Middle frontal gyrus (tissue), 1 donor: ENCODE measurements at regions not wholly inside any gene's neighbourhood (a gene's known extent, or its start where the extent isn't known, plus 50 kb on each side); places are given as distances from the start of the nearest gene placed in this dataset.

ENCODE experiments used
- DNase-seq: peaks from one replicate; pipeline ENCODE4 v3.0.0-alpha.2; 2015; ENCODE audit warnings: low spot score; ENCODE audit errors: extremely low spot score

DNA sequence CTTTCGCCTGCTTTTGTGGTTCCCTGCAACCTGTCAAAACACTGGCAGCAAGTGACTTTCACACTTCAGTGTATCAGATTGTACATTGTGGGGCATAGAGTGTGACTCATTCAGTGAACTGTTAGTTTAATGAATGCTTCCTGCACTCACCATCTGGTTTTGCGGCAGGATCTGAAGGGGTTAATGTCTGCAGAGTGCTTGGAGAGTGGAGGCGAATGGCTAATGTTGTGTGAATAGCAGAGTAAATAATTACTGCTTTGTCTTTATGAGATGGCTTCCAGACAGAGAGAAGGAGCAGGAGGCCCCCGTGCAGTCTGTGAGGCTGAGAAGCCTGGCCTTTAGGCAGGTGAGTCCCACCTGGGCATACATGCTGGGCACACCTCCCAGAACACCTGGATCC lies 454.3 kb upstream of the KIRREL3 start:
- no peak for DNase-seq

DNA sequence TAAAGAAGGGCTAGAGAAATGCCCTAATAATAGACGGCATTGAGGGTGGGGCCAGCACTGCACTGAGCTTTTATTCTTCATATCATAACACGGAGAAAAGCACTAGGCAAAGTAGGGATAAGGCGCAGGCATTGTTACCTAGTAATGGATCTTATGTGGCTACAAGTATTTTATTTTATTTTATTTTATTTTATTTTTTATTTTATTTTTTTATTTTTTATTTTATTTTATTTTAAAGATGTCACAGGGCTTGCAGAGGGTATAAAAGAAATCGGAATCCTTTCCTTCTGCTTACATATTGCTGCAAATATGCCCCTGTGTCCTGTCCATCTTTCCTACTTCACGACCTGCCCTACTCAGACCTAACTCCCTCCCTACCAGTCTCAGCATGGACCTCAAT lies 452.0 kb upstream of the KIRREL3 start:
- DNase-seq: no peak

DNA sequence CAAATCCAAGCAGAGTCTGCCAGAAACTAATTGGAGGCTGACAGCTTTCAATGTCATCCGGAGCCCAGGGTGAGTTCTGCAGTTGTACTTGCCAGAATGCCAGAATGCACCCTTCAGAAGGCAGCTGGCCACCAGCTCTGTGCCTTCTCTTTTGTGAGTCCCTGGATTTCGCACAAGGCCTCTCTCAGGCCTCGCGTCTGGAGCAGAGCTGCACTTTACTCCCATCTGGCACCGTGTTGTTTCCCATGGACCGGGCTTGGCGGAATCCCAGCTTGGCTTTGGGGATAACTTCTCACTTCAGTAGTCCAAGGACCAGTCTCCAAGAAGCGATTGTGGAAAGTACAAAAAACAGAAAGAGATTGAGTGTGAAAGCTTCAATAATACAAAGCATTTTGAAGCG lies 451.3 kb upstream of the KIRREL3 start:
- peak; percentile 11 for DNase-seq

DNA sequence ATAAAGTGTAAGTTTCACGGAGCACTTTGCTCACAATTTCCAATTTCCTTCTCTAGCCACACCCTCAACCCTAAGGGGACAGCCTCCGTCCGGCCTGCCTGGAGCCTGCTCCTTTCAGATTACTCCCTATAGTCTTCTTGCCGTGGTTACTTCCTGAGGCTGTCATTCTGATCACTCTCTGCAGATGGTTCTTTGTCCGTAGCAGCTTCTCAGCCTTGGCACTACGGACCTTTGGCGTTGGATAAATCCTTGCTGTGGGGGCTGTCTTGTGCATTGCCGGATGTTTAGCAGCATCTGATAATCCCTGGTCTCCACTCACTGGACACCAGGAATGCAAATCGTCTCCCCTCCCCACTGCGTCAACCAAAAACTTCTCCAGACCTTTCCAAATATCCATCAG lies 447.5 kb upstream of the KIRREL3 start:
- DNase-seq: no peak

DNA sequence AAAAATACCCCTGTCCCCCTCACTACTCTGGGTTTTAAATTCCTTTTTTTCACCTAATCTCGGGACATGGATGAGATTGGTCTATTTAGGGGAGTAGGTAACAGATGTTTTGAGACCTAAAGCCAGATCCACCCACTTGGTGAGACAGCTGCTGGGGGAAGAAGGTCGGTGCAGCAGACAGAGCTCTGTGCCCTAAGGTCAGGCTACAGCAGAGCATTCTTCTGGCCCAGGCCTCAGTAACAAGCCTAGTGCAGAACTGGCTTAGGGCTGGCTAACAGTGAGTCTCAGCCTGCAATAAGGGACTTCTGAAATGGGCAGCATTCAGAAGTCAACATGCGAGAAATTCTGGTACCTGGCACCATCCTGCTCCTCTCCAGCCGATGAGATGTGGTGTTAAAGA lies 444.9 kb upstream of the KIRREL3 start:
- DNase-seq: no peak

DNA sequence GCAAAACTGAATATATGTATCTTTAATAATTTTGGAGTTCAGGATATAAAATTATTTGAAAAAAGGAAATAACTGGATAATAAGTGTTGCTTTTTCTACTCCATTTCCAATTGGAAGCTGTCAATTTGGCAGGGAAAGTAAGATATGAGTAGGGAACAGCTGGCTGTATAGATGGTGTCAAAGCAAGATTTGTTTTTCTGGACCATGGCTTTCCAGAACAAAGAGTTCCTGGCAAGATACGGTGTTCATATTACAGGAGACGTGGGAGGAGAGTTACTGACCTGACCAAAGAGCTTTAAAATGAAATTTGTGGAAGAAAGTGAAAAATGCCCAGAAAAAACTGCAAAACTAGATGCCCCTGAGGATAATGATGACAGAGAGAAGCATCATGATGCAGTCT lies 442.7 kb upstream of the KIRREL3 start:
- DNase-seq: no peak

DNA sequence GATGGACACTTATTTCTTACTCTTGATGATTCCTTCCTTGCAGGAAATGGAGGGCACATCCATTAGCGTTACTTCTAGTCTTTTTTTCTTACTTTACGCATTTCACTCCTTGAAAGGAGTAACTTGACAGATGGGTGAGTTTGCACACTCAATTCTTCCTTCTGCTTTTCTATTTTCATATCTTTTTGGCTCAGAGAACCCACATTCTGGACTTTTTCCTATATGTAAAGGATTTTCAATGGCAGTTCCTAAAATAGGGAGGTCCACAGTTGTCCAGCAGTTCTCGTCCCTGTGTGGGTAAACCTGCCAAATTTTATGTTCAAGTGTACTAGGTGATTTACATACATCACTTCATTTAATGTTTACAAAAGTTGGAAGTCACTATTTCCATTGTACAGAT lies 440.0 kb upstream of the KIRREL3 start:
- DNase-seq: no peak

DNA sequence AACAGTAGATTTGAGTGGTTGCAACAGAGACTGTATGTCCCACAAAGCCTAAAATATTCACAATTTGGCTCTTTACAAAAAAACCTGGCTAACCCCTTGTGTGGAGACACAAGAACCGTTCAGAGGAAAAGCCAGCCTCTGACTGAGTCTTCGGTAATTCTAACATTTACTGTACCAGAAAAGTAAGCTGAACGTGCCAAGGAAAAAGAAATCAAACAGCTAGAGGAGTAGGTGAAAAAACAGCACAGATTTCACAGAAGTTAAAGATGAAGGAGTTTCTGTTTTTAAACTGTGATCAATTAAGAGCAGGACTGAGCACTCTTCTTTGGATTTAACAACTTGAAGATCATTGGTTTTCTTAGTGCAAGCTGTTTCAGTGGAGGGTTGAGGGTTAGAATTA lies 424.7 kb upstream of the KIRREL3 start:
- no peak for DNase-seq

DNA sequence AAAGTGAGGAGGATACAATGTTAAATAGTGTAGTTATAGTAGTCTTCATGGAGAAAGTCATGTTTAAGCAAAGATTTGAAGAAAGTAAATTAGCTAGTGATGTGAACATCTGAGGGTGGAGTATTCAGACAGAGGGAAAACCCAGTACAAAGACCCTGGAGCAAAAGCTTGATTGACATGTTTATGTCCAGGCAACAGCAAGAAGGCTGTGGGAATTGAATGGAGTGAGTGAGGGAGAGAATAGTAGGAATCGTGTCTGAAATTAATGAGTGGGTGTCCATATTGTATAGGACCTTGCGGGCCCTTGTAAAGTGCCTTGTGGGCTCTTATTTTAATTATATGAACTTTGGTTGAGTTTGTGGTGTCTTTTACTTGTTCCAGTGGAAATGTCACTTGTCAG lies 424.1 kb upstream of the KIRREL3 start:
- DNase-seq: no peak

DNA sequence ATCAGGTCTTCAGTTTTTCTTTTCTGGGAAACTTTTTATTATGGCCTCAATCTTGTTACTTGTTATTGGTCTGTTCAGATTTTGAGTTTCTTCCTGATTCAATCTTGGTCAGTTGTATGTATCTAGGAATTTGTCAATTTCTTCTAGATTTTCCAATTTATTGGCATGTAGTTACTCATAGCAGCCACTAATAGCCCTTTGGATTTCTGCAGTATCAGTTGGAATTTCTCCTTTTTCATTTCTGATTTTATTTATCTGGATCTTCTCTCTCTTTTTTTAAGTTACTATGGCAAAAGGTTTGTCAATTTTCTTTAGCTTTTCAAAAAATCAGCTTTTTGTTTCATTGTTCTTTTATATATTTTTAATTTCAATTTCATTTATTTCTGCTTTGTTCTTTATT lies 419.6 kb upstream of the KIRREL3 start:
- DNase-seq: no peak

DNA sequence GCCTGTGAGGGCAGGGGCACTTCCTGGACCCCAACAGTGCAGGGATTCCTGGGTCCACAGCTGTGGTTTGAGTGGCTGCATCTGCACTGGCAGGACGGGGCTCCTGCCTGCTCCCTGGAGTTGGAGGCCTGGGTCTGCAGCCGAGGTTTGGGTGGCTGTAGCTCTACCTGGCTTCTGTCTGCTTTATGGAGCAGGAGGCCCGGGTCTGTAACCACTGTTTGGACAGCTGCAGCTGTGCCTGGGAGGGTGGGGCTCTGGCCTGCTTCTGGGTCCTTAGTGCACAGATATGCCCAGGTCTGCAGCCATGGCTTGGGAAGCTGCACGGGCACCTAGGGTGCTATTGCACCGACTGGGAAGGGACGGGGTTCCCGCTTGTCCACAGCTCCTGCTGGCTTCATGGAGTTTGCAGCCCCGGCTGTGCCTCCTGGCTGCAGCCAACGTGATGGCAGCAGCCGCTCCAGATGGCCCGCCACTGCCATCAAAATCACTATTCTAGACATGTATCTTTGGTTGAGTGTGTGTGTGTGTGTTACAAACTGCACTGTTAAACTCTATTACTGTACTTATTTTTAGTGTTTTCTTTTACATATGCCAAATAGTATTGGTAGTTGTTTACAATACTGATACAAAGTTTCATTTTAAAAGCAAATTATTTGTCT lies 412.3 kb upstream of the KIRREL3 start:
- DNase-seq: no peak

DNA sequence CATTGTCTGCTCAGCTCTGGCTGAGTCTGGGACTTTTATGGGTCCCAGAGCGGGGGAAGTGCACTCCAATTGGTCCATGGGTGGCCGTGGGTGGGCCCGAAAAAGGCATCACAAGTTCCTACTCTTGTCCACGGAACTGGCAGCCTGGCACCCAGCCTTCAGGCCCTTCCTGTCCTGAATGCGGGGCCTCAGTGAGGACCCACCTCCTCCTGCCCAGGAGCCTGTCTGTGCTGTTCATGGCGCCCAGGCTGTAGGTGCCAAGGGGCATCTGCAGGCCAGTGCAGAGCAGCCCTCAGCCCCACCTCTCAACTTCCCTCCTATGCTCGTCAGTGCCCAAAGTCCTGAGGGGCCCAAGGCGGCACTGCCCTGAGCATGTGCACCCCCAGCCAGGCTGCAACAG lies 411.7 kb upstream of the KIRREL3 start:
- no peak for DNase-seq

DNA sequence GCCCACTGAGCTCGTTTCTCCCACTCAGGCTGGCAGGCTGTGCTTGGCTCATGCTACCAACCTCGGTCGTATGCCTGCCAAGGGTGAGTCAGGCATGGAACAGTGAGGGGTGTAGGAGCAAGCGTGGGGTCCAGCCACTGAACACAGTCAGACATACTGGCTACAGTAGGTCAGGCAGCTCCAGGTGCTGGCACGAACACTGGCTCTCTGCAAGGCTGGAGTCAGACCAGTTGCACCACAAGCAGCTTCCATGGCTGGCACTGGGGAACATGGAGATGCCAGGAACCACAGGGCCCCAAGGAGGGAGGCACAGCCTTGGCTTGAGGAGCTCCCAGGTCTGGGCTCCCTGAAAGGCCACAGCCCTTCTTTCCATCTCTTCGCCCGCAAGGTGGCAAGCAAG lies 410.7 kb upstream of the KIRREL3 start:
- no peak for DNase-seq

DNA sequence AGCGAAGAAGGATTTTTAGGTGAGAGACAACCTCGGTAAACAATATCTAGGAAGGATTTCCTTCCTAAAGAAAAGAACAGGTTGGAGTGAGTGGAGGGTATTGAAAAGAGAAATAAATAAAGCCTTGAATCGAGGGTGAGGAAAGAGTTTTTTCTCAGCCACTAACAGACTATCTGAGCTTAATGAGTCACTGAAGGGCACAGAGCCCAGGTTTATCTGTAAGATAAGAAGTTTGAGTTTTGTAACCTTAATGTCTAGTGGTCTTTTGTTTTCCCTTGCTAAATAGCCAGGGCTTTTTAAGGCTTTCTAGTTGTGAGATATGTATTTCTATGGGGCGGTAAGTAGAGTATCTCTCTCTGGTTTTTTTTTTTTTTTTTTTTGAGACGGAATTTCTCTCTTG lies 394.5 kb upstream of the KIRREL3 start:
- no peak for DNase-seq

DNA sequence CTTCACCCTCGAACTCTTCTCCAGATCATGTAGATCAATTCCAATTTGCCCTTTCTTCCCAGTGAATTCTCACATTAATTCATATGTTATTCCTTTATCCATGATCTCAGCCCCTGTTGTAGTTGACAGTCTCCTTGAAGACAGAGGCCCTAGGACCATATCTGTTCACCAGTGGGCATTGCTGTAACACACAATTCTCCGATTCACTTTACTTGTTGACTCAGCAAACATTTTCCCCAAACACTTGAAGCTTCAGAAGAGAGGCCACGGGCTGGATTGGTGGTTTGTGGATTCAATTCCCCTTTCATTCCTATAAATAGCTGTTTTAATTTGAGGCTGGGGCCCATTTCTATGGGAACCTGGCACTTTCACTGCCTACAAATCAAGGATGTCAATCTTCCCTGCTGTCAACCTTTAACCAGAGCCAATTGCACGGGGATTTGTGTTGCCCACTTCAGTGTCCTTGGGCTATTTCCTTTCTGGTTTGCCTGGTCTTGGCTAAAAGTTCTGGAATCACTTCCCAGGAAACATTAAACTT lies 393.0 kb upstream of the KIRREL3 start:
- DNase-seq: no peak

DNA sequence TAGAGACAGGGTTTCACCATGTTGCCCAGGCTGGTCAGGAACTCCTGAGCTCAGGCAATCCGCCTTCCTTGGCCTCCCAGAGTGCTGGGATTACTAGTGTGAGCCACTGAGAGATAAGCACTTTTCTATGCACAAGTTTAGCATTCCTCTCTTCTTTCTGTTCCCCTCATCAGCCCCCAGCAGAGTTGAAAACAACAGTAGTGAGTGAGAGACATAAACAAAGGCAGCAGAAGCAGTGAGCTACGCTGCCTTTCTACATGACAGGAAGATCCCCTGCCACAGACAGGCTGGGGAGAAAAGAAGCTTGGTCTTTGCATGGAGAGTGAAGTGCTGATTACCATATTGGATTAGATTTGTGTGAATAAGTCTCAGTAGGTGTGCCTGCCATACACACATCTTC lies 392.0 kb upstream of the KIRREL3 start:
- DNase-seq: no peak

DNA sequence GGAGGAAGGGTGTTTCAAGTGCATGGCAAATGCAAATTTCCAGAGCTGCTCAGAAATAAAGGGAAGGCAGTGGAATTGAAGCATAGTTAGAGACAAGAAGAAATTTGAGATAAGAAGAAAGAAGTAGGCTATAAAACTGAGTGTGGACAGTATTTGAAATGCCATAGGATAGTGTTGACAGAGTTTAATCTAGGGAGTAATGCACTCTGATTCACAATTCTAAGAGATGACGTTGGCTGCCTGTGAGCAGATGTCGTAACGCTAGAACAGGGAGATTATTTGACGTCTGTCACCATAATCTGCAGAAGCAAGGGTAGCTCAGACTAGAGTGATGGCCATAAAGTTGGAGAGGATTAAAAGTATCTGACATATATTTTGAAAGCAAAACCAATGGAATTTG lies 389.9 kb upstream of the KIRREL3 start:
- DNase-seq: no peak

DNA sequence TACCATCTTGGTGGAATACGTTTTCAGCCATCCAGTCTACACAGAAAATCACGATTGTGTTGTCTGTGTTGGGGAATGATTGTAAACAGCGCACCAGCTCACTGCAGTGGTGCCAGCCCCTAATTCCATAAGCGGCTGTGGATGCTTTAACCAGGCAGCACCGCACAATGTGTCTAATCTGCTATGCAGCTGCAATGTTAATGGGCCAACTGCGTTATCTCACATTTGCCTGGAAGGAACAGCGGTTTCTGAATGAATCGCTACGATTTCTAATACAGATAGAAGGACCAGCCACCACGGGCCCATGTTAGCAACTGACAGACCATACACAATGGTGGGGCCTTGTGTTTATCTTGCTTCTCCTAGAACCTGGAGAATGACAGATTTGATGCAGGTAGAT lies 384.5 kb upstream of the KIRREL3 start:
- no peak for DNase-seq

DNA sequence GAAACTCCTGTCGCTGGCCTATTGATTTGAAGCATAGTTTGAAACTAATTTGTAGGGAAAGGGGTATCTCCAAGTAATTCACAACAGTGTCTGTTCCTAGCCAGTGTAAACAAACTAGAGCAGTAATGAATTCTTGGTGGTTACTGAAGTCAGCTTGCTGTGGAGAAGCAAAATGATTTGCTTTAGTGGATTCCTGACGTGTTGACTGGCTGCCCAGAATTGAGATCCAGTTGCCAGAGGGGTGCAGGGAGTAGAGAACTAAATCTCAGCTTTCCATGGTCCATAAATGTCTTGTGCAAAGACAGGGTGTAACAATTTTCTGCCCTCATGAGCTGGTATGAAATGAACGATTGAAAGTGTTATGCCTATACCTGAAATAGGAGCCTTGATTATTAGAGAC lies 382.5 kb upstream of the KIRREL3 start:
- DNase-seq: no peak

DNA sequence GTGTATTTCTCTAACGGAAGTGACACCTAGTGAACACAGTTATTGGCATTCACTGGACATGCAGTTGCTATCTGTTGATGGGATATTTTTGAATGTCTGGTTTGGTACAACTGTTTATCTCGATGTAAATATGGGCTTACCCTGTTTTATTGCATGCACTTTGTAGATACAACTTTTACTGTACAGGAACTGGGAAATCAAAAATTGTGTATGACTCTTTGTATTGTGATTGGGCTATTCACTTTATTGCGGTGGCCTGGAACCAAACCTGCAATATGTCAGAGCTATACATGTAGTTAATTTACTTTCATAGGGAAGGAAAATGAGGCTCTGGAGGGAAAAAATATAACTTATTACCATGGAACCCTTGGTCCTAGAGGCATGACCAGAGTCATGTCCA lies 380.7 kb upstream of the KIRREL3 start:
- DNase-seq: no peak

DNA sequence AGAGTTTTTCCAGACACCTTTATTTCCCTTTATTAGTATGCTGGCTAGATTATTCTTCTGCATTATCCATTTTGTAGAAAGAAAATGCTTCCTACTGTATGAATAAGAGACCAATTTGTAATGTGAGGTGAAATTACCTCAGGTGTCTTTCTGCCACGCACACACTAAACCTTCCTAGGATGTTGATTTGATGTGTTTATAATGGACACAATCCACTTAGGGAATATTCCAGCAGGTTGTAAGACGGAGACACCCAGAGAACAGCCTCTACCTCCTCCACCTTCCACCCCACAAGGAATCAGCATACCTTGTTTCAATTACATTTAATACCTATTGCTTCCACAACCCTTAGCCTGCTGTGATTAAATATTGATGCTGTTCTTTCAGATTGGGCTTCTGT lies 379.1 kb upstream of the KIRREL3 start:
- no peak for DNase-seq

DNA sequence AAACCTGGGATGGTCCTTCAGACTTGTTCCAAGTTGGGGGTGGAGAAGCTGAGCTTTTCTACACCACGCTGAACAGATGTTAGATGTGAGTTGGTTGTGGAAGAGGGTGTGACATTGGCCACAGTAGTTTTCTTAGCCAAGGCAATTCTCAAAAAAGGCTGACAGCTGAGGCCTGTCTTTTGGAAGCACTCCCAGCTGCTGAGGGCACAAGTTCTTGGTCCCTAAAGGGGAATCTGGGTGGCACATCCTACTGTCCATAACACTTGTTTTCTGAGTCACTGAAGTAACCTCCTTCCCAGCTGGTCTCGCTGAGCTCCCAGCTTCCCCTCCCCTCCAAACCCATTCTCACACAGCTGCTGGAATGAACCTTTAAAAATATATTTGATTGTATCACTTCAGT lies 375.7 kb upstream of the KIRREL3 start:
- DNase-seq: no peak

DNA sequence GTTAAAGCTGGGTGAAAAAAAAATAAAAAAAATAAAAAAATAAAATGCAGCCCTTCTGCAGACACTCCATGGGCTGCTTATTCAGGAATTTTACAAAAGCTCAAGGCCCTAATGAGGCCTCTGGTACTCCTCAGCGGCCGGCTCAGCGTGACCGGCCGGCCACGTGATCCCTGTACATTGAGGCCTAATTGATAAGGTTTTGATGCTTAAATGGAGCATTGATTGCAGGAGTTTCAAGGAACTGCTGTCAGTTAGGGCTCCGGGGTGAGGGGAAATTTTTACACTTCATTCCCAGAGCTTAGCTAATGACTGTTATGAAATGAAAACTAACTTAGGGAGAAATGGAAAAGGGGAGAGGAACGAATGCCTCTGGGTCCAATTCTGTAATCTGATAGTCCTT lies 368.8 kb upstream of the KIRREL3 start:
- DNase-seq: no peak

DNA sequence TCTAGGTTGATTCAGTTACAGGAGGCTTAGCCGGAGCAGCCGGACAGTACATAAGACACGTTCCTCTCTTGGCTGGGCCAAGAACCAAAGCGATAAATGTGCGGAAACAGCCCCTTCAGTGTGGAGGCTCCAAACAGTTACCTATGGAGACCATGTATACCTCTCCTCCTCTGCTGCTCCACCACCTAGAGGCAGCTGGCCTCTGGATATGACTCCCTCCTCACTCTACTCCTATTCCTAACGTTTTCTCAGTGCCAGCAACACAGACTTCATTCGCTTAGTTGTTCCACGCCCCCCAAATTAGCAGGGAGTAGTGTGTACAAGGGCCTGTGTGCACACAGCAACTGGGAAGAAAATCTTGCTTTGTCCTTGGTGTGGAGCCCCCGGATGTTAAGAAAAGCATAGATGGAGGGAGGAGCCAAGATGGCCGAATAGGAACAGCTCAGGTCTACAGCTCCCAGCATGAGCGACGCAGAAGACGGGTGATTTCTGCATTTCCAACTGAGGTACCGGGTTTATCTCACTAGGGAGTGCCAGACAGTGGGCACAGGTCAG lies 362.3 kb upstream of the KIRREL3 start:
- DNase-seq: no peak
